ENCODE measurements at regions not wholly inside any gene's neighbourhood (a gene's known extent, or its start where the extent isn't known, plus 50 kb on each side); places are given as distances from the start of the nearest gene placed in this dataset.

GRCh38 chr13:103903790-103904189 lies 837.6 kb upstream of the SLC10A2 start:
- CTCF ChIA-PET, result interaction anchor here (1.0 kb wide), 1 partner anchor 12 kb away, joined by 3 read pairs; no protein-coding TSS in a partner anchor
- TF ChIP-seq ZNF548 (tag by site-specific recombination; IDR thresholded peaks at IDR 0.05) (no peak), ZNF555 (tag by site-specific recombination; conservative IDR thresholded peaks at IDR 0.05) (no peak), ZNF169 (tag by site-specific recombination; IDR thresholded peaks at IDR 0.05) (no peak), ZNF510 (tag by site-specific recombination; IDR thresholded peaks at IDR 0.05; ENCODE audit: insufficient replicate concordance) (no peak), KLF7 (tag by site-specific recombination; IDR thresholded peaks at IDR 0.05; ENCODE audit: borderline replicate concordance) (no peak), ZNF670 (tag by site-specific recombination; IDR thresholded peaks at IDR 0.05; ENCODE audit: low read depth) (no peak), ZNF10 (tag by site-specific recombination; IDR thresholded peaks at IDR 0.05) (no peak), REPIN1 (tag by site-specific recombination; IDR thresholded peaks at IDR 0.05; ENCODE audit: low read depth) (no peak), ZNF585B (tag by site-specific recombination; IDR thresholded peaks at IDR 0.05) (no peak), MYNN (tag by site-specific recombination; IDR thresholded peaks at IDR 0.05; ENCODE audit: borderline replicate concordance) (no peak), ZNF596 (tag by site-specific recombination; IDR thresholded peaks at IDR 0.05) (no peak), ZFP3 (tag by site-specific recombination; IDR thresholded peaks at IDR 0.05; ENCODE audit: low read depth) (no peak), ZNF114 (tag by site-specific recombination; IDR thresholded peaks at IDR 0.05) (no peak), ZNF239 (tag by site-specific recombination; IDR thresholded peaks at IDR 0.05) (no peak), PBX3 (CRISPR knock-in tag; IDR thresholded peaks at IDR 0.05) (no peak)
- H3K27ac ChIP-seq (ENCODE audit: extremely low read depth, low read depth, low read length), result no peak overlapping the region

GRCh38 chr13:103898481-103898880 lies 832.3 kb upstream of the SLC10A2 start:
- H3K4me1 ChIP-seq (ENCODE audit: control insufficient read depth, insufficient read depth, low read length), result no peaks in the 10 kb centered on the region
- TF ChIP-seq ZXDB (tag by site-specific recombination; IDR thresholded peaks at IDR 0.05), result no peak
- no peak for TF ChIP-seq ZNF558 (tag by site-specific recombination; IDR thresholded peaks at IDR 0.05)
- TF ChIP-seq ZNF596 (tag by site-specific recombination; IDR thresholded peaks at IDR 0.05), result no peak
- no peak for TF ChIP-seq BCL11A (tag by site-specific recombination; IDR thresholded peaks at IDR 0.05; ENCODE audit: low read depth)
- TF ChIP-seq ZNF155 (tag by site-specific recombination; IDR thresholded peaks at IDR 0.05), result no peak
- TF ChIP-seq ZNF433 (tag by site-specific recombination; IDR thresholded peaks at IDR 0.05; ENCODE audit: low read depth), result no peak
- no peak for TF ChIP-seq TSHZ1 (tag by site-specific recombination; IDR thresholded peaks at IDR 0.05; ENCODE audit: borderline replicate concordance)
- TF ChIP-seq SCRT2 (tag by site-specific recombination; IDR thresholded peaks at IDR 0.05), result no peak
- TF ChIP-seq ZNF302 (tag by site-specific recombination; IDR thresholded peaks at IDR 0.05; ENCODE audit: low read depth), result no peak
- no peak for TF ChIP-seq ZNF132 (tag by site-specific recombination; IDR thresholded peaks at IDR 0.05; ENCODE audit: borderline replicate concordance)
- no peak for TF ChIP-seq ZNF366 (tag by site-specific recombination; conservative IDR thresholded peaks at IDR 0.05)
- TF ChIP-seq ZNF843 (tag by site-specific recombination; IDR thresholded peaks at IDR 0.05), result no peak
- no peak for TF ChIP-seq ZNF768 (tag by site-specific recombination; IDR thresholded peaks at IDR 0.05)
- TF ChIP-seq ZNF585B (tag by site-specific recombination; IDR thresholded peaks at IDR 0.05), result no peak
- no peak for TF ChIP-seq ZNF610 (tag by site-specific recombination; IDR thresholded peaks at IDR 0.05; ENCODE audit: borderline replicate concordance)
- TF ChIP-seq SP3 (tag by site-specific recombination; IDR thresholded peaks at IDR 0.05), result no peak
- no peak for TF ChIP-seq ZSCAN4 (tag by site-specific recombination; IDR thresholded peaks at IDR 0.05)
- no peak for TF ChIP-seq ZNF26 (tag by site-specific recombination; IDR thresholded peaks at IDR 0.05)
- no peak overlapping the region for H3K4me3 ChIP-seq (ENCODE audit: low read depth, low read length)
- no peaks in the 10 kb centered on the region for H3K36me3 ChIP-seq (ENCODE audit: control insufficient read depth in 2 of 2, insufficient read depth in 1 of 2, low read length in 2 of 2)
- no peaks in the 10 kb centered on the region for H3K9me3 ChIP-seq (ENCODE audit: control insufficient read depth, insufficient read depth, low read depth, low read length)
- ChIA-PET CTCF (no interaction called here), POLR2A (no interaction called here)
- H3K27ac ChIP-seq (ENCODE audit: extremely low read depth, low read depth, low read length), result no peak overlapping the region

More at GRCh38 chr13:103903790-103904189, 837.6 kb upstream of the SLC10A2 start:
- no peaks in the 10 kb centered on the region for H3K9me3 ChIP-seq (ENCODE audit: control insufficient read depth, insufficient read depth, low read depth, low read length)
- no peaks in the 10 kb centered on the region for H3K4me1 ChIP-seq (ENCODE audit: control insufficient read depth, insufficient read depth, low read length)
- H3K36me3 ChIP-seq (ENCODE audit: control insufficient read depth in 2 of 2, insufficient read depth in 1 of 2, low read length in 2 of 2), result no peaks in the 10 kb centered on the region
- no peak overlapping the region for H3K4me3 ChIP-seq (ENCODE audit: low read depth, low read length)
- POLR2A ChIA-PET, result no interaction called here
